Mucosa of rectum (tissue), 2 donors: ENCODE measurements at regions not wholly inside any gene's neighbourhood (a gene's known extent, or its start where the extent isn't known, plus 50 kb on each side); places are given as distances from the start of the nearest gene placed in this dataset.

ENCODE experiments used
- H3K27ac ChIP-seq, 2 donors: one replicate each; pipeline ENCODE4 v1.7.0; 2013; ENCODE audit warnings: inconsistent platforms in 2 of 2, low read depth in 2 of 2, low read length in 2 of 2
- H3K27me3 ChIP-seq, 2 donors: one replicate each; pipeline ENCODE4 v1.7.0; 2013; ENCODE audit warnings: low read length in 2 of 2; ENCODE audit not compliant: control insufficient read depth in 2 of 2, insufficient read depth in 2 of 2
- H3K36me3 ChIP-seq, 2 donors: one replicate each; pipeline ENCODE4 v1.7.0; 2013; ENCODE audit warnings: low read length in 2 of 2; ENCODE audit not compliant: control insufficient read depth in 2 of 2, insufficient read depth in 2 of 2
- H3K4me1 ChIP-seq, 2 donors: one replicate each; pipeline ENCODE4 v1.7.0; 2013; ENCODE audit warnings: low read length in 2 of 2, mild to moderate bottlenecking in 1 of 2; ENCODE audit not compliant: control insufficient read depth in 2 of 2, insufficient read depth in 2 of 2
- H3K4me3 ChIP-seq, 2 donors: one replicate each; pipeline ENCODE4 v1.7.0; 2013; ENCODE audit warnings: low read length in 2 of 2
- H3K9ac ChIP-seq, 2 donors: one replicate each; pipeline ENCODE4 v1.7.0; 2013; ENCODE audit warnings: low read length in 2 of 2, low read depth in 1 of 2, mild to moderate bottlenecking in 1 of 2
- H3K9me3 ChIP-seq, 2 donors: one replicate each; pipeline ENCODE4 v1.7.0; 2013; ENCODE audit warnings: low read length in 2 of 2; ENCODE audit not compliant: control insufficient read depth in 2 of 2
- donor health status: healthy.
- donor health status: Normal muscosa, but diverticular disease.

- no peaks in the 10 kb centered on the region for H3K4me1 ChIP-seq
Observed at GRCh38 chr10:129375171-129375570, 91.9 kb upstream of the MGMT start.

GRCh38 chr10:129375912-129376311 is 91.1 kb upstream of the MGMT start:
- no peak overlapping the region for H3K27ac ChIP-seq
- H3K4me3 ChIP-seq: no peak overlapping the region
- H3K27me3 ChIP-seq: no peaks in the 10 kb centered on the region
- no peaks in the 10 kb centered on the region for H3K36me3 ChIP-seq
- H3K9ac ChIP-seq: no peak overlapping the region
- no peaks in the 10 kb centered on the region for H3K4me1 ChIP-seq
- H3K9me3 ChIP-seq: no peaks in the 10 kb centered on the region

More at GRCh38 chr10:129375171-129375570, 91.9 kb upstream of the MGMT start:
- no peaks in the 10 kb centered on the region for H3K36me3 ChIP-seq
- H3K9me3 ChIP-seq: no peaks in the 10 kb centered on the region
- H3K4me3 ChIP-seq: no peak overlapping the region
- no peaks in the 10 kb centered on the region for H3K27me3 ChIP-seq
- H3K9ac ChIP-seq: no peak overlapping the region
- H3K27ac ChIP-seq: no peak overlapping the region

- no peaks in the 10 kb centered on the region for H3K4me1 ChIP-seq
- H3K27me3 ChIP-seq: no peaks in the 10 kb centered on the region
- no peaks in the 10 kb centered on the region for H3K9me3 ChIP-seq
- no peaks in the 10 kb centered on the region for H3K36me3 ChIP-seq
- H3K4me3 ChIP-seq: no peak overlapping the region
- no peak overlapping the region for H3K27ac ChIP-seq
- no peak overlapping the region for H3K9ac ChIP-seq
Observed at GRCh38 chr10:129380279-129380678, 86.8 kb upstream of the MGMT start.

DNA sequence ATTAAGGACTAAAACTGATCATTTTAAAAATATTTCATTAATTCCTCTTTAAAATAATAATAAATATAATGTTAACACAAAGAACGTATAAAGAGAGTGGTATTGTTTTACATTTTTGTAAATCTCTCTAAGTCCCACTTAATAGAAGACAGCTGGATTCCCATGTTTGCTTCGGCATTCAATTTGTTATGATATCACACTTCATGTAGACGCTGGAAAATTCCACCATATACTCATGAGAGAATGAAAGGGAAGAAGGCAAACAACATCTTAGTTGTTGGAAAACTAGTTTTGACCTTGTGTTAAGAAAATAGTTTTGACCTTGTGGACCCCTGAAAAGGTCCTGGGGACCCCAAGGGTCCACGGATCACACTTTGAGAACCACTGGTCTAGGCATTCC is 85.3 kb upstream of the MGMT start:
- H3K9me3 ChIP-seq: no peaks in the 10 kb centered on the region
- H3K27me3 ChIP-seq: no peaks in the 10 kb centered on the region
- no peak overlapping the region for H3K9ac ChIP-seq
- H3K4me3 ChIP-seq: no peak overlapping the region
- no peaks in the 10 kb centered on the region for H3K4me1 ChIP-seq
- no peak overlapping the region for H3K27ac ChIP-seq
- H3K36me3 ChIP-seq: no peaks in the 10 kb centered on the region

GRCh38 chr10:129382401-129382800 is 84.6 kb upstream of the MGMT start:
- H3K27ac ChIP-seq: no peak overlapping the region
- H3K4me3 ChIP-seq: no peak overlapping the region
- H3K4me1 ChIP-seq: no peaks in the 10 kb centered on the region

DNA sequence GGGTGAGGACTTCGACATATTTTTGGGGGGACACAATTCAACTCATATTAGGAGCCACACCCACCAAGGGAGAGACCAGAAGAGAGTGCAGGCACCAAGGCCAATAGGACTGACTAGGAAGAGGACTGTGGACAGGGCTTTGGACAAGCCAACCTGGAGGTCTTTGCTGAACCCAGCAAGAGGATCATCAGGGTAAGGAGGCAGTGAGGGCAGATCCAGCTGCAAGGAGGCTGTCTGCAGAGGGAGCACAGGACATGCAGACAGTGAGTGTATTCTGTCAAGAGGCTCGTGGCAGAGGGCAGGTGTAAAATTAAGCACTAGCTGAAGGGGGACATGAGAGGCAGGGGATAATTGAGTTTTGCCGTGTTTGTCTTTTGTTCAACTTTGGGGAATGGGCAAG is 83.4 kb upstream of the MGMT start:
- no peak overlapping the region for H3K9ac ChIP-seq
- no peaks in the 10 kb centered on the region for H3K9me3 ChIP-seq
- H3K4me3 ChIP-seq: no peak overlapping the region
- H3K4me1 ChIP-seq: no peaks in the 10 kb centered on the region
- H3K27me3 ChIP-seq: no peaks in the 10 kb centered on the region
- no peaks in the 10 kb centered on the region for H3K36me3 ChIP-seq
- no peak overlapping the region for H3K27ac ChIP-seq

More at GRCh38 chr10:129382401-129382800, 84.6 kb upstream of the MGMT start:
- Histone ChIP-seq H3K27me3 (no peaks in the 10 kb centered on the region), H3K36me3 (no peaks in the 10 kb centered on the region), H3K9ac (no peak overlapping the region), H3K9me3 (no peaks in the 10 kb centered on the region)

GRCh38 chr10:129385600-129385999 is 81.4 kb upstream of the MGMT start:
- Histone ChIP-seq H3K4me3 (no peak overlapping the region), H3K4me1 (no peaks in the 10 kb centered on the region), H3K36me3 (no peaks in the 10 kb centered on the region), H3K9me3 (no peaks in the 10 kb centered on the region), H3K9ac (no peak overlapping the region), H3K27ac (no peak overlapping the region), H3K27me3 (no peaks in the 10 kb centered on the region)

DNA sequence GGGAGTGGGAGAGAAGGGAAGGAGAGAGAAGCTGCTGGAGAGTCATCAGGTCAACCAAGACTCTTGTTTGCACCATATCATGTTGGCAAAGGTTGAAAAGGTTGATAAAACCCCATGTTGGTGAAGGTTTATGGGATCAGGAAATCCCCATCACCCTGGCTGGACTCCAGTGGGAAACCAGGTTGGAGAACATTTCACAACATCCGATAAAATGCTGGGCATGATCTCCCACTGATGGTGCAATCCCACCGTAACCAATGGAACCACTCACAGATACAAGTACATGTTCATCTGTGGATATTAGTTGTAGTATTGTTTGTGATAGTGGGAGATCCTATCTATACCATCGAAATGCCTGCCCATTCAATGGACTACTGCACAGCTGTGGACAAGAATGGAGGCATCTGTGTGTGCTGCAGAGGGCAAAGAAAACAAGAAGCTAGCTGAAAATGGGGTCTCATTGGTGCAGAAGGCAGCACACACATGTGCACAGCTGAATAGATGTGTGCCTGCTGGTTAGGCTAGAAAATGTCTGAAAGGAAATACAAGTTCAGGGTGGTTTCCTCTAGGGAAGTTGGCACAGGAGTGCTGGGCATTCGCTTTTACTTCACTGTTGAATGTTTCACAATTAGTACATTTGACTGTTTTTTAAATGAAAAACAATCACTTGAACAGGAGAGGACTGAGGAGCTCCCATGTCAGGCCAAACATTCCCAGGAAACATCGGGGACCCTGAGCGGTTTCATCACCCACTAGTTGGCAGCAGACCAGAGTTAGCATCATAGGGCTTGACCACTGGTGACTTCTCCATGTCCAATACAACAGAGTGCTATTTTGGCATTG is 80.4 kb upstream of the MGMT start:
- H3K4me1 ChIP-seq: no peaks in the 10 kb centered on the region
- H3K27ac ChIP-seq: no peak overlapping the region
- H3K4me3 ChIP-seq: no peak overlapping the region
- no peaks in the 10 kb centered on the region for H3K9me3 ChIP-seq
- H3K27me3 ChIP-seq: no peaks in the 10 kb centered on the region
- H3K9ac ChIP-seq: no peak overlapping the region
- no peaks in the 10 kb centered on the region for H3K36me3 ChIP-seq

DNA sequence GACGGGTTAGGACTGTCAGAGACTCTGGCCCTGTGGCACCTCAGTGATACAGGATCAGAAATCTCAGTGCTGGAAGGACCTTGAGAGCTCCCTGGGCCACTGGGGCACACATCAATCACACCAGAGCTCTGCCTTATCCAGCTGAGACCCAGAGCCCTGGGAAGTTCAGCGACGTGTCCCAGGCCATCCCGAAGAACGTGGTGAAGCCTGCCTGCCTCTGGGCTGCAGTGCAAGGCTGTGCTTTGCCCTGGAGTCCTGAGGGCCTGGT is 79.8 kb upstream of the MGMT start:
- H3K4me1 ChIP-seq: no peaks in the 10 kb centered on the region
- no peak overlapping the region for H3K27ac ChIP-seq
- H3K9ac ChIP-seq: no peak overlapping the region
- no peaks in the 10 kb centered on the region for H3K9me3 ChIP-seq
- no peaks in the 10 kb centered on the region for H3K36me3 ChIP-seq
- no peak overlapping the region for H3K4me3 ChIP-seq
- H3K27me3 ChIP-seq: no peaks in the 10 kb centered on the region

- no peaks in the 10 kb centered on the region for H3K36me3 ChIP-seq
- no peak overlapping the region for H3K27ac ChIP-seq
- no peaks in the 10 kb centered on the region for H3K9me3 ChIP-seq
- H3K4me1 ChIP-seq: no peaks in the 10 kb centered on the region
- no peaks in the 10 kb centered on the region for H3K27me3 ChIP-seq
- no peak overlapping the region for H3K9ac ChIP-seq
- H3K4me3 ChIP-seq: no peak overlapping the region
Observed at GRCh38 chr10:129388435-129388834, 78.6 kb upstream of the MGMT start.

- H3K4me1 ChIP-seq: no peaks in the 10 kb centered on the region
Observed at GRCh38 chr10:129389194-129389593, 77.8 kb upstream of the MGMT start.

More at GRCh38 chr10:129389194-129389593, 77.8 kb upstream of the MGMT start:
- H3K9ac ChIP-seq: no peak overlapping the region
- no peak overlapping the region for H3K4me3 ChIP-seq
- H3K27ac ChIP-seq: no peak overlapping the region
- no peaks in the 10 kb centered on the region for H3K9me3 ChIP-seq
- no peaks in the 10 kb centered on the region for H3K27me3 ChIP-seq
- no peaks in the 10 kb centered on the region for H3K36me3 ChIP-seq
